GM18909 (cell line): ENCODE measurements at regions not wholly inside any gene's neighbourhood (a gene's known extent, or its start where the extent isn't known, plus 50 kb on each side); places are given as distances from the start of the nearest gene placed in this dataset.

Experiments
- ATAC-seq: cut with Tn5 transposase; IDR thresholded peaks from one replicate; pipeline ENCODE4 v1.9.1; 2021; ENCODE audit warnings: mild to moderate bottlenecking; ENCODE audit not compliant: unreplicated experiment, poor library complexity

DNA sequence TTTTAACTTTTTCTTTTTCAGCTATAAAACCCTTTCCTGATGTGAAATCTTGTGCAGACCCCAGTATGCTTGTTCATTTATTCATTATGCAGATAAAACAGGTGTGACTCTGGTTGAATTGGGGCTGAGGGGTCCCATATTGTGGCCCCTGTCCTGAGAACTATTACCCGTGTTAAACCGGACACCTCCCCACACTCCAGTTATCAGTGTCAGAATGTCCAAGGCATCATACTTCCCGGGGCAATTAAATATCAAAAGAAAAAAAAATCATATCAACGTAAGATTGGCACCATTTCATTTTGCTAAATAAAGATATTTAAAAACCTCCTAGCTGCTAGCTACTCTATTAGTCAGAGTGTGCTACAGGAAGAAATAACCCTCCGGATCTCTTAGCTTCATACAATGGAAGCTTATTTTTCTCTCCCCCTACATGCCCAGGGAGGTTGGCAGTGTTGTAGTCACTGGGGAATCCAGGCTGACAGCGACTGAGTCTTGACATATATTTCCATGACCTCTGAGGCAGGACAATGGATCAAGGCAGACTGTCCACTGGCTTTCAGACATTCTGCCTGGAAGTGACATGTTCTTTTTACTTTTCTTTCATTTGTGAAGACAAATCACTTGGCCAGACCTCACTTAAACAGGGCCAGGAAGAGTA, 170.0 kb downstream of the SEC61B start:
- ATAC-seq, result no peak

DNA sequence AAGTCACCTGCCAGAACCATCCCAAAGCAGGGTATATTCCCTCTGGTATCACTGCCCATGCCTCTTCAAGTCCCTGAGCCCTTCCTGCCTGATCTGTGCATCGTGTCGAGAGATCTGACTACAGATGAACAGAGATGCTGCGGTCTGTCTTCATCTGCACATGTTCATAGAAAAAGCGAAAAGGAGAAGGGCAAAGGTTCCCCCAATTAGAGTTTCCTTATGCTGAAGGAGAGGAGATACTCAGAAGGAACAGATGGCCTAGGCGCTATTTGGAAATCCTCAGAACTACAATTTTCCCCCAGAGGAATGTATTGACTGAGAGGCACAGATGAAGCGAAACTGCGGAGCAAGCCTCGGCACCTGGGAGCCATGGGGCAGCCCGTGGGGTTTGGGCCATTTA, 170.9 kb downstream of the SEC61B start:
- ATAC-seq, result no peak

DNA sequence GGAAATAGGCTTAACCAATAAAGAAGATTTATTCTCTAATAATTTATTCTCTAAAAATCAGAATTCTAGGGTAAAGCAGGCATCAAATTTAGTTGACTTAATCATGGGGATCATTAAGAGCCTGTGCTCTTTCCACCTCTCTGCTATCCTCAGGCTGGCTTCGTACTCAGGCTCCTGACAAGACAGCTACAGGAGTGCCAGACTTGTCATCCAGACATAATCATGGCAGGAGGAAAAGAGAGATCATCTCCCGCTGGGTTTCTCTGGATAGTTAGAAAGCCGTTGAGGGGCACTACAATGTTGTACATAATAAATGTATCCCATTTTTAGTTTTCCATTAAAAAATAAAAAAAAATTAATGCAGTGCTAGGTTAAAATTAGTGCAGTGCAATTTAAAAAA, 171.9 kb downstream of the SEC61B start:
- no peak for ATAC-seq

DNA sequence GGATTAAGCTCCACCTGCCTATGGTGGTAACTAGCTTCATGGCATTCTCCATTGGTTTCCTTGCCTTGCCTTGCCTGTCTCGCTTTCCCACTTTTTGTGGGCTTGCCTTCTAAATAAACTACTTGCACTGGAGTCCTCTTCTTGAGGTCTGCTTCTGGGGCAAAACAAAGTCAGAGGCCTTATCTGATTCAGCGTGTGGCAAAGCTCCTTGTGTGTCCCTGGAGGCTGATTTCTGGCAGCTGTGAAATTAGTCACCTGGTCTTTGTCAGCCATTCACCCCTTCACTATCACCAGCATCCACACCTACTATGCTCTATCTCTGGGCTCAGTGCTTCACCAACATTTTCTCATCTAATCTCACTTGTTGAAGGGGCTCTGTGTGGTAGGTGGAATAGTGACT, 176.2 kb downstream of the SEC61B start:
- ATAC-seq, result no peak

DNA sequence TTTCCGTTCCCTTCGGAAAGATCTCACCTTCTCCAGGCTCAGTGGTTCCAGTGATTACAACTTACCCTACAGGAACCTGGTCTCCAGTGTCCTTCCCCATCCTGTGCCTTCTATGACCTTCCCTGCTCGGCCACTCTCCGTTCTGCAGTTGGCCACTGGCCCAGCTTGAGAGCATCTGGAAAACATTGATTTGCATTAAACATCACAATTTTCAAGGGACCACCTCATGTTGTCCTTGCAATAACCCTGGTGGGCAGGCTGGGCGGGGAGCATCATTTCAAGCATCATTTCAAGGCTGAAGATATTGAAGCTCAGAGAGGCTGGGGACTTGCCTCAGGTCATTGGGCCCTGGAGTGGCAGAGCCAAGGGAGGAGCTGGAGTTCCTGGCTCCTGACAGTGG, 177.4 kb downstream of the SEC61B start:
- no peak for ATAC-seq

DNA sequence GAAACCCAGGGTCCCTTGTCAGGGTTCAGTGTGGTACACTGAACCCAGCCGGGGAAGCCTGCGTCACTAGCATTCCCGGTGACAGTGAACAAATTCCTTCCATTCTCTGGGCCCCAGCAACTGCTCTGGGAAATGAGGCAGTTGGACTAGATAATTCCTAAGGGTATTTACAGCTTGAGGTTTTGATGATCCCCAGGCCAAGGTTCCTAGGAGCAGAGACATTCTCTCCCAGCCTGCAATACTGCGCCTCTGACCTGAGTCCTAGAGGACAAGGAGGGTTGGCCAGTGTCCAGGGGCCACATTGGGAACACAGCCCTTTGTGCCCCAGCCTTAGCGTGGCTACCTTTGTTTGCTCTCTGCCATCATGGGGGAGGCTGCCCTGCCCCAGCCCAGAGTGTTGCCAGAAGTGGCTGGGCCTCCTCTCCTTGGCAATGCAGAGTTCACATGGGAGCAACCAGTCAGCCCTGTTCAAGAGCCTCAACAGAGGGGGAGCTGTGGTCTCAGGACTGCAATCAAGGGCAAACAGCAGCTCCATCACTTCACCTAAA, 178.2 kb downstream of the SEC61B start:
- no peak for ATAC-seq

DNA sequence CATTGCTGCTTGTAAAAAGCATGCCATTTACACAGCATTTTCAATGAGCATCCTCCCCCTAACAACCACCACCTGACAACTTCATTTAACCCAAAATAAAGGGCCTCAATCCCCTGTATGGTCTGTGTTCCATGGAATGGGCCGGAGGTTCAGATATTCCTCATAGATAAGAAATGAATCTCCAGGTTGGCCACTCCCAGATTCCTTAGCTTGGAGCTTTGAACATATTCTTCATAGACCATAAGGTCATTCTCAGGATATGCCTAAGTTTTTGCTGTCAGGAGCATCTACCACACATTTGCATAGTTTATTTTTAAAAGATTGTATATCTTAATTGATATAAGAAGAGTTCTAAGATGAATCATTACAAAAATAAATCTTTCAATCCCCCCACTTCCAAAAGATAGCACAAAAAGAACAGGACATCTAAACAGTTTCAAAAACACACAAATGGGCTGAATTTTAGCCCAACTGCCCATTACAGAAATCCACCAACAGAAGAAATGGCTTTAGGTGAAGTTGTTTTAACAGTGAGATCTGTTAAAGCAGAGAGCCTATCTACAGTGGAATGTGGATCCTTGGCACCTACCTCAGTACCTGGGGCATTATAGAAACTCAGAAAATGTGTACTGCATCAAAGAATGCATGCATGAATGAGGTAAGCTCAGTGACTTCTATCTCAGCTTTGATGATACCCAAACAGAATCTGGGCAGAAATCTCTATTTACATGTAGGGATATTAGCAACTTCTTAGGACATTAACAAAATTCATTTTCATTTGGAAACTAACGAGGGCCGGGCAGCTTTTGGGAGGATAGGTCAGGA, 179.8 kb downstream of the SEC61B start:
- ATAC-seq, result no peak

DNA sequence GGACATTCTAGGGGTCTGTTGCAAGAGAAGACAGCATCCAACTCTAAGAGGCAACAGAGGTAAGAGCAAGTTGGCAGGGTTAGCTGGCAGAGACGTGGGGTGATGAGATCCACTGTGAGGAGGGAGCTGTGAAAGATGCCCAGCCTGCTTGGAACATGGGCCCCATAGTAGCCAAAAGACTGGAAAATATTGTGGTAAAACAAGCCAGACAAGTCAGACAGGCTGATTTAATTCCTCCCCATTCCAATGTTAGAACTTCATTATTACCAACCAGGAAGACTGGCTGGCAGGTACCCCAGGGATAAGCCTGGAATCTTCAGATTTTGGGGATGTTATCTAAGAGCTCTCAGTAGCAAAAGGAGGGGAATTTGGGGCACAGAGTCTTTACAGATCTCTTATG, 181.3 kb downstream of the SEC61B start:
- ATAC-seq, result no peak

DNA sequence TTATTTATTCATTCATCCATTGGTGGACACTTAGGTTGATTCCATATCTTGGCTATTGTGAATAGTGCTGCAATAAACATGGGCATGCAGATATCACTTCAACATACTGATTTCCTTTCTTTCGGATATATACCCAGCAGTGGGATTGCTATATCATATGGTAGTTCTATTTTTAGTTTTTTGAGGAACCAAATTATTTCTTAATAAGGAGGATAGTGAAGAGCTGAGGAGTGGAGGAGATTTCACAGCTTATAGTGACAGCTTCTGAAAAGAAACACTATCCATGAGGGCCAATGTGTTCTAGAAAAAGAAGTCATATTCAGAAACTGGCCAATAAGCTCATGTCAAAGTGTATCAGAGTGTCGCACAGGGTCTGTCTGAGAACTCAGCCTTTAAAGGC, 183.3 kb downstream of the SEC61B start:
- no peak for ATAC-seq

DNA sequence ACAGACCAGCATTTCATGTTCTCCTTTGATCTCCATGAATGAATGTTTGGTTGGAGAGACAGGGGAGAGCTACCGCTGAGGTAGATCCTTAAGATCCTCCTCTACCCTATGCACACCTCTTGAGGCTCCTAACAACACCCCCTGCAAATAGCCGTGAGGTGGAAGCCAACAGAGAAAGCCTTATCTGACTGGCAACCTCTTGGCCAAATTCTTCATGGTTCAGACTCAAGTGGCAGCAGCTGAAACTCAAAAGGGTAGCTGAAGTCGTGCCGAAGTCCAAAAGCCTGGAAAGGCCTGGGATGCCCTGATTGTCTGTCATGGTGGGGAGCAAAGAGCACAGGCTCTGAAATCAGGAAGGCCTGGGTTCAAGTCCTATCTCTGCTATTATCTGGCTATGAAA, 184.9 kb downstream of the SEC61B start:
- ATAC-seq, result no peak

DNA sequence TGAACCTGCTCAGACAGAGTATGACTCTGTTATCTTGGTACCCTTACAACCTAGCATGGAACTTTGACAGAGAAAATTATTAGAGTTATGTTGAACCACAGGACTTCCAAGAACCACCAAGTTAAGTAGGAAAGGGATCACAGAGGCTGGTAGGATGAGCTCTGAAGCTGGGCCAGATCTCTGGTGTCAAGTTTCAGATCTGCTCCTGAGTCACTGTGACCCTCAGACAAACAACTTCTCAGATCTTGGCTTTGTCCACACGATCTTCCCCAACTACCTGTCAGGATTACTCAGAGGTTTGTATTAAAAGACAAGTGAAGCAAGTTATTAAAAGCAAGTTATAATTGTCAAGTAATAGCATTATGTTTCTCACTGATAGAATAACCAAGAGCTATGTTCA, 189.0 kb downstream of the SEC61B start:
- ATAC-seq, result no peak

DNA sequence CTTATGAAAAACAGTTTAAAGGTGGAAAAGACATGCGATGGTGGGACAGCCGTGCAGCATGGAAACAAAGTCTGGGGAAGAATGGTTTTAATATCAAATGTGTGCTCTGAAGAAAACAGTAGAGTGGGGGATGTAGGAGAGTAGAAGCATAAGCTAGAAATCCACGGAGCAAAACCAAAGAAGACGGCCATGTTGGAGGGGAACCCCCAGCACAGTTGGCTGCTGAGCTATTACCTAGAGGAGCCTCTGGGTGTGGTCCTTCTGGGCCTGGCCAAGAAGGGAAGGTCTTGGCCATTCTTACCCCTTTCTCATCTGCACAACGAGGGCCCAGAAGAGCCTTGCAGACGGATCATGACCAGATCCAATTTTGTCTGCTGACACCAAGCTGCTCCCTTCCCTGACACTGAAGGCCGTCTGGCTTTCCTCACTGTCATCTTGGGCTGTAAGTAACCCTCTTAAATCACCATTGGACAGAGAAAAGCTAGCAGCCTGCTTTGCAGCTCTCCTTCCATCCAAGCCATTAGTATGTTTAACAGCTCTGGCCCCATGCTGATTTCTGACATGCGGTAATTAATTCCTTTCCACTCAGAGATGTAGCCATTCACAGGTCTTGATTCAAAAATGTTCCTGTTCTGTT, 189.5 kb downstream of the SEC61B start:
- no peak for ATAC-seq

DNA sequence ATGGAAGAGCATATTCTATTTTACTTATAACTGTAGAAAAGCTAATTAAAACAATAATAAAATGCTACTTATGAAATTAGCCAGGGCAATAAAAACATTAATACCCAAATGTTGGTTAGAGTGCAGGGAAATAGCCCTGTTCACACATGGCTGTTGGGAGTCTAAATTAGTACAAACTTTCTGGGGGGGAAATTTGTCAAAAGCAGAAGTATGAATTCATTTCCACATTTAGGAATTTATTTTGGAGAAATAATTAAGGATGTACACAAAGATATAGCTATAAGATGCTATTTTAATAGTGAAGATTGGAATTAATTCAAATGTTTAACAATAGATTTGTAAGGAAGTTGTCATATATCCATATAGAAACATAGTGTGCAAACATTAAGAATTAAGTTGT, 190.5 kb downstream of the SEC61B start:
- no peak for ATAC-seq

DNA sequence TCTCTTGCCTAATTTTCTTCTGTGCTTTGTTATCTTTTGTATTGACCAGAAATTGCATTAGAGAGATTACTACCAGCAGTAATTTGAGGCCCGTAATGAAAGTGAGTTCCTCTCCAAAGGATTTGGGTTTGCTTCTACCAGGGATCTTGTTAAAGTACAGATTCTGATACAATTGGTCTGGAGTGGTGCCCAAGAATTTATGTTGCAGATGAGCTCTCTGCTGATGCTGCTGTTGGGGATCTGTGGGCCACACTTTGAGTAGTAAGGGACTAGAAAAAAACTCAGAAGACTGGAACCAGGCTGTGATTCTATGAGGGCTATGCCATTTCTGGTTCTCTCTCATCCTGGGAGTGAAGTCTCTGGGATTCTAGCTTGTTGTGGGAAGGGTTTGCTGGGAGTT, 192.2 kb downstream of the SEC61B start:
- no peak for ATAC-seq

DNA sequence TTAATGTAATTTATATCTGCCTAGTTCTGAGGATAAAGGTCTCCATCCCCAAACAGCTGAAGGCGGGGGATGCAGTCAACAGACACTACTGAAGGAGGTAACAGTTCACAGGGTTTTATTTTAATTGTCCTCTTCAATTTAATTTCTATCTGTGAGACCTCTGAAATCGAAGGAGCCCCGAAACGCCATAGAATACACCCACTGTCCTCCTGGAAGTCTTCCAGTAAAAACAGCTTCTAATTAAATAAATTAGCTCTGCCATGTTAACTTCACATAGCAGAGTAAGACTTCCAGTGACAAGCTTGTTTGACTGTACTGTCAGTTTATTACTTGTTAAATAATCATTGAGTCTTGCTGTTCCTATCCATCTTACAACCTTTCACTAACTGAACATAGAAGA, 193.5 kb downstream of the SEC61B start:
- peak; percentile 12 for ATAC-seq

DNA sequence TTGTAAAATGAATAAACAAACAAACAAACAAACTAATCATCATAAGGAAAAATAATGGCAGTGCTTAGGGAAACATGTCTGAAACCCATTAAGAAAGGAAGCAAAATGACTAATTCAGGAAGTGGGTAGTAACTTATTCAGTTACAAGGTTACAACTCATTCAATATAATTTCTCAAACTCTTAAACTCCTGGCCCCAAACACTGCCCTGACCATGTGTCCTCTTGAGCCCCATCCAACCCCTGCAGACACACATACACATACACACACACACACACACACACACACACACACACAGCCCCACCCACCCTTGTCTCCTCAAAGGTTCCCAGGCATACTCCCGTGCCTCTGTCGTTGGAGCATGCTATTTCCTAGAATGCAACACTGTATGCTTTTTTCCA, 193.9 kb downstream of the SEC61B start:
- peak; percentile 80 for ATAC-seq

DNA sequence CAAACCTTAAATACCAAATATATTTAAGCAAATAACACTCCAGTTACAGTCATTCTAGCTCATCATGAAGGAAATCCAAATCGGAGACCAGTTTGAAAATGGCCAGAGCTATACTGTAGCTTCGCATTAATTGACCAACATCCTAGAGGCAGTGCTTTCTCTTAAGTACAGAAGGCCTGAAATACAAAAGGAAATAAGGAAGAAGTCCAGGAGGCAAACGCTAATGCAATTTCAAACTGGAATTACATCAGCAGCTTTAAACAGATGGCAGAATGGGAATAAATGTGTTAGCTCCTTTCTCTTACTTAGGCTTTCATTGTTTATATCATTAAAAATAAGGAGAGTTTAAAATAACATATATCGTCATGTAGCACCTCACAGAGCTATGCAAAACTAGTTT, 197.0 kb downstream of the SEC61B start:
- no peak for ATAC-seq

DNA sequence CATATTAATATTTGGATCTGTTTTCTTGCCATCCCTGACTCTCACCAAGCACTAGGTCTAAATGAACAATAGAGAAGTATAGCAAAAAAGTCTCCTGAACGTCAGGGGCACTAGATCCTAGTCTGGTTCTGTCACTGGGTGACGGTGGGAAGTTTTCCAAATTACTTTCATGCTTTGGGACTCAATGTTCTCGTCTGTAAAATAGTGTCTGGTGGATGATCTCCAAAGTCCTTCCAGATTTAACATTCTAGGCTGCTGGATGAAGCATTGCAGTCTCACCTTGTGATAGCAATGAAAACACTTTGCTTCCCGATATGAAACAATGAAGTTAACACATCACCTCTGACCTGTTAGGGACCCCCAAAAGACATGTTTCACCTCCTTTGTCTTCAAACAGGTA, 199.3 kb downstream of the SEC61B start:
- no peak for ATAC-seq

DNA sequence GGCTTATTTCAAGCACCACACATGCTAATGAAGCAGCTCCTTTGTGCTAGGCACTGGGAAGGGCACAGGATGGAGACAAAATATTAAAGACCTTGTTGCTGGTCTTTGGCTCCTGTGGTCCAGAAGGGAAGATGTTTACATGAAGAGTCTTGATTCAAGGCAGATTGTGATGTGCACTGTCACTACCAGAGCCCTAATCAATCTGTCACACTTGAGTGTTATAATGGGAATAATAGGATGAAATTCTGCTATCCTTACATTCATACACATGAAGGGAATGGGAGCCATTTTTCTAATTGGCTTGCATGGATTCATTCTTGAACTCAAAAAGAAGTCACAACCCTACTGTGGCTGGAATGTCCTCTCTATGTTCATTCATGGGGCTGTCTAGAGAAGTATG, 203.0 kb downstream of the SEC61B start:
- no peak for ATAC-seq

DNA sequence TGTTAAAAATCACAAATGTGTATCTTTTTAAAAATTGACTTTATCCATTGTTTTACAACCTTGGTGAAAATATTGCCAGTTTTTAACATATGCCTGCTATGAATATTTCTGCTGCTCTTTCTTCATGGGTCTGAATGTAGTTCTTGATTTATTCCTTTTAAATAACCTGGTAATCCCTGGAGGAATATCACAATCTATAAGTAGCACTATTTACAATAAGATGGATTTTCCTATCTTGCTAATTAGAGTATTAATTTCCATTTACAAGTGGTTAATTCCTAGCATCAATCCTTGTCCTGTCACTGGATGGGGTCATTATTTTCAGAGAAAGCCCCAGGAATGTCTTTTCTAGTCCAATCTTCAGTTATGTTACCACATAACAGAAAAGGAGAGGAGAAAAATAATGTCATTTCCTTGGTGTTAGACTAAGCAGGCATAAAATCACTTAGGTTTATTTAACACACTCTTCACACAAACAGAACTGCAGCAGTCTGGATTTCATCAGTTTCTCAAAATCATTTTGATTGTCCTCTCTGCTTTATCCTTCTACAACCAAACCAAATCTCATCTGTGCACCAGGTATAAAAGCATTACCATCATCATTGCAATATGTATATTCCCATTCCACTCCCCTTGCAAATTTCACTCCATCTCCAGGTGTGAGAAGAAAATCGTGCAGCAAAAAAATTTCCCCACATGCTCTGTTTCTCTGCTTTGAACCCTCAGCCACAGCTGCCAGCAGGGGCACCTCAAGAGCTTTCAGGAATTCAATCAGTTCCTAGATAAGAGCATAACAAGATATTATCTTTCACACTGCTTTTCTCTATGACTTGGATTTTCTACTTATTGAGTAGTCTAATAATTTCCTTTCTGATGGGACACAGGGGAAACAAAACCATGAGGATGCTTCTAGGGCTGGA, 204.1 kb downstream of the SEC61B start:
- ATAC-seq, result no peak
